OCI-LY7 (cell line): ENCODE measurements at regions not wholly inside any gene's neighbourhood (a gene's known extent, or its start where the extent isn't known, plus 50 kb on each side); places are given as distances from the start of the nearest gene placed in this dataset.

Source experiments
- EZH2phosphoT487 ChIP-seq: fragments of 200-600 bp; sonication (generic); IDR thresholded peaks from 2 replicates; pipeline ENCODE4 v1.6.1; 2018; ENCODE audit warnings: low read depth, borderline replicate concordance, mild to moderate bottlenecking, mixed run types, antibody characterized with exemption, low read length, moderate library complexity, mixed read lengths
- TF ChIP-seq, protein P1 (sequence below): fragments of 200-600 bp; sonication (generic); conservative IDR thresholded peaks from 2 replicates; pipeline ENCODE4 v1.5.1; 2014; ENCODE audit warnings: mild to moderate bottlenecking, antibody characterized with exemption, low read length, moderate library complexity, mixed read lengths

GRCh38 chr7:7304705-7305450, 122.5 kb downstream of the C1GALT1 start:
- TF ChIP-seq, protein P1, sequence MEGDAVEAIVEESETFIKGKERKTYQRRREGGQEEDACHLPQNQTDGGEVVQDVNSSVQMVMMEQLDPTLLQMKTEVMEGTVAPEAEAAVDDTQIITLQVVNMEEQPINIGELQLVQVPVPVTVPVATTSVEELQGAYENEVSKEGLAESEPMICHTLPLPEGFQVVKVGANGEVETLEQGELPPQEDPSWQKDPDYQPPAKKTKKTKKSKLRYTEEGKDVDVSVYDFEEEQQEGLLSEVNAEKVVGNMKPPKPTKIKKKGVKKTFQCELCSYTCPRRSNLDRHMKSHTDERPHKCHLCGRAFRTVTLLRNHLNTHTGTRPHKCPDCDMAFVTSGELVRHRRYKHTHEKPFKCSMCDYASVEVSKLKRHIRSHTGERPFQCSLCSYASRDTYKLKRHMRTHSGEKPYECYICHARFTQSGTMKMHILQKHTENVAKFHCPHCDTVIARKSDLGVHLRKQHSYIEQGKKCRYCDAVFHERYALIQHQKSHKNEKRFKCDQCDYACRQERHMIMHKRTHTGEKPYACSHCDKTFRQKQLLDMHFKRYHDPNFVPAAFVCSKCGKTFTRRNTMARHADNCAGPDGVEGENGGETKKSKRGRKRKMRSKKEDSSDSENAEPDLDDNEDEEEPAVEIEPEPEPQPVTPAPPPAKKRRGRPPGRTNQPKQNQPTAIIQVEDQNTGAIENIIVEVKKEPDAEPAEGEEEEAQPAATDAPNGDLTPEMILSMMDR: no peak
- no peak for TF ChIP-seq EZH2phosphoT487
